GM18519 (cell line): ENCODE measurements at regions not wholly inside any gene's neighbourhood (a gene's known extent, or its start where the extent isn't known, plus 50 kb on each side); places are given as distances from the start of the nearest gene placed in this dataset.

Experiments
- ATAC-seq: cut with Tn5 transposase; IDR thresholded peaks from one replicate; pipeline ENCODE4 v1.9.1; 2021; ENCODE audit warnings: mild to moderate bottlenecking, moderate library complexity; ENCODE audit not compliant: unreplicated experiment, low FRiP score

GRCh38 chr1:38283696-38284470, 237.3 kb upstream of the POU3F1 start:
- ATAC-seq, result no peak

DNA sequence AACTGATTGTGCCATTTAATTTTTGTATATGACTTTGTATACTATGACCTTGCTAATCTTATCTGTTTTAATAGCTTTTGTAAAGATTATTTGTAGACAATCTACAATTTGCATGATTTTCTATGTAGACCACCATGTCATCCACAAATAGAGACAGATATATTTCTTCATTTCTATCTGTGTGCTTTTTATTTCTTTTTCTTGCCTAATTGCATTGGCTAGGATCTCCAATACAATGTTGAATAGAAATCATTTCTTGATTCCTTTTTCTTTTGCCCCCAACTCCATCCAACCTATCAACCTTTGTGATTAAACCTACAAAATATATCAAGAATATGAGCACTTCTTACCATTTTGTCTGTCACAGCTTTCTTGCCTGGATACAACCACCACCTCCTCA, 232.6 kb upstream of the POU3F1 start:
- no peak for ATAC-seq

DNA sequence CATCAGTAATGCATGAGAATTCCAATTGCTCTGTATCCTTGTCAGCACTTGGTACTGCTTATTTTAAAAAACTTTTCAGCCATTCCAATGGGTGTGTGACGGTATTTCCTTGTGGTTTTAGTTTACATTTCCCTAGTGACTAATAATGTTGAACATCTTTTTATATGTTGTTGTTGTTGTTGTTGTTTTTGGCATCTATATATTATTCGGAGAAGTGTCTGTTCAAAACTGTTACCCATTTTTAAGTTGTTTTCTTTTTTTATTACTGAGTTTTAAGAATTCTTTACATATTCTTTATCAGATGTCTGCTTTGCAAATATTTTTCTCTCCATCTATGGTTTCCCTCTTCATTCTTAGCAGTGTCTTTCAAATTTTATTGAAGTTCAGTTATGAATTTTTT, 231.1 kb upstream of the POU3F1 start:
- ATAC-seq, result no peak

GRCh38 chr1:38275960-38276359, 229.4 kb upstream of the POU3F1 start:
- no peak for ATAC-seq

GRCh38 chr1:38274974-38275373, 228.4 kb upstream of the POU3F1 start:
- ATAC-seq, result no peak

DNA sequence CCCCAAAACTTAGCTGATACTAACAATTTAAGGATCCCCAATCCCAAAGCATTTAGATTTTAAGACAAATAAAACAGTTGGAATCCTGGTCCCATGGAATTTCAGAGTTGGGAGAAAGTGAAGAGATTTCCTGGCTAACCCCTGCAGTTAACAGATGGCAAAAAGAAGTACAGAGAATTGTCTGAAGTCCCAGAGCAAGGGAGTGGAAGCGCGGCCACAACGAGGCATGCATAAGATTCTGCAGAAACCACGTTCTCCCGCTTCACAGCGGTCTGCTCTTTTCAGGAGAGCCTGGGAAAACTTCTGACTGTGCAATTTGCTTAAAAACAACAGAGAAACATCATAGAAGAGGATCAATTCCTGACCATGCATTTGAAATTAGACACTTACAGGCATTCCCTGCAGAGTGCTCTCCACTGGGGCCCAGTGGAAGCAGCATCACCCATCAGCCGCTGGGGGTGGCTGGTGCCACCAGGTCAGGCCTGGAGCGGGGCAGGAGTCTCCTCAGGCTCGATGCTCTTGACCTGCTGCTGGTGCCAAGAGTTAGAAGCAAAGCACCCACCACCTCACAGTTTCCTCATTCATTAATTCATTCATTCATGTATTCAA, 226.7 kb upstream of the POU3F1 start:
- no peak for ATAC-seq

DNA sequence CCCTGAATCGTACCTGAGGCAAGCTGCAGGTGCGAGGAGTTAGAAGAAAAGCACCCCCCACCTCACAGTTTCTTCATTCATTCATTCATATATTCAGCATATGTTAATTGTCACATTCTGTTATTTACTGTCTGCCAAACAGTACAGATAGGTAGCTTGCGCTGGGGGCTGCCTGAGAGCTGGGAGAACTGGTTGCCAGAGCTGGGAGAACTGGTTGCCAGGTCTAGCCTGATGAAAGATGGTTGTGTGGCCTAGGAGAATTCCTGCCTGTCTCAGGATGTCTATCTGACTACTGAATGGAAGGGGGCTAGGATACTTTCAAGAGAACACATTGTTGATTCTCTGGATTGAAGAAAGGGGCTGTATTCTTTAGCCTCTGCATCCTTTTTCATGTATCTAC, 225.9 kb upstream of the POU3F1 start:
- no peak for ATAC-seq

DNA sequence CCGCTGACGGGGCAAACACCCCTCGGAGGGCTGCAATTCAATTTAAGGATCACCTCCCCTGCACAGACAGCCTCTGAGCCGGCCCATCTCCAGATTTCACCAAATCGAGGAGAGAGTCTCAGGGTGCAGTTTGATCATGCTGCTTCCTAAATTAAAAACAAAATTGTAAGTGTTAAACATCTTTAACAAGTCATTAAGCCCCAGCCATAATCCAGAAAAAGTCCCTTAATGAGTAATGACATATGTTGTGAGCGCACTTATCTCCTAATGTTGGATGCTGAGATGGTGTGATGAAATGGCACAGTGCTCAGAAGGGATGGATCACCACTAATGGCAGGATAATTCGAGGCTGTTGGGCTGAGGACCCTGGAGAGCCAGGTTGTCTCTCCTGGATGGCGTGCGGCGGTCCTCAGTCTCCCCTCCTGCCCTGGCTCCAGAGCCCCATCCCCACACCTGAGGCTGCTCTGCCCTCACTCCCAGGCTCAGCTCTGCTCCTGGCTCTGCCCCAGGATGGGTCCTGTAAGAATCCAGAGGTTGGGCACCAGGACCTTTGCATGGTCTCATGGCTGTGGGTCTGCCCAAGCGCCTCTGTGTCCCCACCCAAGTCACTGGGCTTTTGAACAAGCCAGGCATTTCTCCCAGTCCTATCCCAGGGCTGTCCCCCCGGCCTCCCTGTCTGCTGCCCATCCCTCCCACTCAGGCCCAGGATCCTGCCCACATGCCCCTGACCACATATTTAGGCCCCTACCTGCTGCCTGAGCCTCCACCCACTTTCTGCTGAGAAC, 224.4 kb upstream of the POU3F1 start:
- no peak for ATAC-seq

- no peak for ATAC-seq
These were observed 223.6 kb upstream of the POU3F1 start for GRCh38 chr1:38269923-38270848.

DNA sequence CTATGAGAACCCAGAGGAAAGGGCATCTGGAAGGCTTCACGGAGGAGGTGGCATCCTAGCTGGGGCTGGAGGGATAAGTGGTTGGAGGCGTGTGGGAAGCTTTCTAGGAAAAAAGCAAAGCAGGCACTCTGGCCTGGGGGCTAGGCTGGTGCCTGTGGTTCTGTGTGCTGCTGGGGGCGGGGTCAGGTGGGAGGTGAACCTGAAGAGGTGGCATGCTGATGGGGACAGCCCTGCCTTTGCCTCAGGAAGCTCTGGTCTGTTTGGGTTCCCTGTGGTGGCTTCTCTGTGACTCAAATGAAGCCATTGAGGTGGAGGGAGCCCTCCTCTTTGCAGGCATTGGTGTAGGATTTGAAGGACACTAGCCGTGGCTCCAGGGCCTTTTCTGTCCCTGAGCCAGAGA, 221.6 kb upstream of the POU3F1 start:
- no peak for ATAC-seq

DNA sequence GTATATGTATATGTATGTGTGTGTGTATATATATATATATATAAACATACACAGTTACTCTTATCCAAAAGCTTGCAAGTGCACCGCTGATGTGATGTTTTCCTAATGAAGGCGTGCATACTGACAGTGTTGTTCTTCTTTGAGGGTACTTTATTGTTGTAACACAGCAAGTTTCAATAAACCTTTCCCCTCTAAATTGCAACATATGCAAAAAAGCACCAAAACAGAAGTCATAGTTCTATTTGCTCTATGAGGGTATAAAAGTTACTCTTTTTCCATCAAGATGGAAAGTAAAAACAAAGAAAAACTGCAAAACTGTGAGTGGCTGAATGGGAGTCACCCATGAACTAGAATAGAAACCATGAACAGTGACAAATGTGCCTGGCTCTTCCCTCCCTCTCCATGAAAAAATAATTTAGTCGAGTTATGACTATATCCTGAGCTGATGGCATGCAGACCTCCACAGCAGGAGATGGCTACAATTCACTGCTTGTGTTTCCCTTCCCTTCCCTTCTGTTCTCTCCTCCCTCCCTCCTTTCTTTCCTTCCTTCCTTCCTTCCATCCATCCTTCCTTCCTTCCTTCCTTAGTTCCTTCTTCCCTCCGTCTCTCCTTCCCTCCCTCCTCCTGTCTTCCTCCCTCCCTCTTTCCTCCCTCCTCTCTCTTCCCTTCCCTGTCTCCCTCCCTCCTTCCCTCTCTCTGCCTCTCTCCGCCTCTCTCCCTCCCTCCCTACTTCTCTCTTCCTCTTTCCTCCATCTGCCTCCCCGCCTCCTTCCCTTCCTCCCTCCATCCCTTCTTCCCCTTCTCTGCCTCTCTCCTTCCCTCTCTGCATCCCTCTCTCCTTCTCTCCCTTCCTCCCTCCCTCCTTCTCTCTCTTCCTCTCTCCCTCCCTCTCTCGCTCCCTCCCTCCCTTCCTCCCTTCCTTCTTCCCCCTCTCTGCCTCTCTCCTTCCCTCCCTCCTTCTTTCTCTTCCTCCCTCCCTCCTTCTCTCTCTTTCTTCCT, 220.7 kb upstream of the POU3F1 start:
- no peak for ATAC-seq

GRCh38 chr1:38266197-38266520, 219.6 kb upstream of the POU3F1 start:
- no peak for ATAC-seq

GRCh38 chr1:38265293-38266196, 219.0 kb upstream of the POU3F1 start:
- no peak for ATAC-seq

GRCh38 chr1:38263438-38263837, 216.8 kb upstream of the POU3F1 start:
- ATAC-seq, result no peak

- no peak for ATAC-seq
These were observed 215.0 kb upstream of the POU3F1 start for GRCh38 chr1:38261574-38261973.

- ATAC-seq, result no peak
These were observed 211.6 kb upstream of the POU3F1 start for GRCh38 chr1:38258085-38258627.

DNA sequence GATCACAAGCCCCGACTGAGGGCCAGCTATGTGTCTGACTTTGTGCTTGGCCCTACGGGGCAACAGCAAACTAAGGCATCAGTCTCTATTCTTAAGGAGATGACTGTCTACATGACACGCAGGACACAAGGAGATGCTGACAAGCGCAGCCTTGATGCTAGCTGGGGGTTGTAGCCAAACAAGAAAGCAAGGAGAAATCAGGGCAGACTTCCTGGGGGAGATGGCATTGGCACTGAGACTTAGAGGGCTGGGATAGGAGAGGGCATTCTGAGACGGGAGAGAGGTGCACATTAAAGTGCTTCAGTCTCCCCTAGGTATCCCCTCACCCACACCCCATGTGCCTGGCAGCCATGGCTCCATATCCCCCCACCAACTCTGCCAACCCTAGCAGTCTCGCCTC, 210.8 kb upstream of the POU3F1 start:
- ATAC-seq, result no peak

GRCh38 chr1:38256072-38256471, 209.5 kb upstream of the POU3F1 start:
- ATAC-seq, result no peak
